GM12891 (cell line): ENCODE measurements at regions not wholly inside any gene's neighbourhood (a gene's known extent, or its start where the extent isn't known, plus 50 kb on each side); places are given as distances from the start of the nearest gene placed in this dataset.

Source experiments
- PAX5 ChIP-seq: IDR thresholded peaks from 2 replicates; pipeline ENCODE4 v1.6.1; 2011; ENCODE audit warnings: low read length, moderate library complexity, mild to moderate bottlenecking; ENCODE audit not compliant: insufficient read depth, severe bottlenecking
- POLR2A ChIP-seq: IDR thresholded peaks from 2 replicates; pipeline ENCODE4 v1.6.1; 2011; ENCODE audit warnings: low read depth, low read length, control low read depth
- POLR2AphosphoS5 ChIP-seq: IDR thresholded peaks from 2 replicates; pipeline ENCODE4 v1.6.1; 2011; ENCODE audit warnings: low read depth, low read length, control low read depth
- SPI1 ChIP-seq: IDR thresholded peaks from 2 replicates; pipeline ENCODE4 v1.6.1; 2011; ENCODE audit warnings: low read depth, low read length, control low read depth
- TAF1 ChIP-seq: IDR thresholded peaks from 2 replicates; pipeline ENCODE4 v1.6.1; 2011; ENCODE audit warnings: low read depth, low read length, control low read depth

DNA sequence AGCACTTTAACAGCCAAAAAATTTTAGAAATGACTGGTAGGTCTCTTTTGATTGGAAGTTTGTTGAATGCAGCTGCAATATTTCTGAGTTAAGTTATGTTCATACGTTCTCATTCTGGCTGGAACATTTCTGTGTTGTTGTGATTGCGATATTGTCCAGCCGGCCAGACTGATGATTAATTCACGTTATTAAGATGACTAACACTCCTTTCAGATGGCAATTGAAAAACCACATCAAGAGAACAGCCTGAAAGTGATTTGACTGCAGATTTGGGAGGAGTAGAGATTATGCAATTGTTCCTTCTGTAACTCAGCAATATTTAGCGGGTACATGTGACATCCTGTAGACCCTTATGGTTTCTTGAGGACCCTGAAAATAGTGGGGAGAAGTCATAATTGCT lies 133.7 kb downstream of the FBXO15 start:
- TF ChIP-seq POLR2A: no peak
- TF ChIP-seq POLR2AphosphoS5: no peak
- no peak for TF ChIP-seq SPI1
- no peak for TF ChIP-seq TAF1
- no peak for TF ChIP-seq PAX5
